ENCODE measurements at regions not wholly inside any gene's neighbourhood (a gene's known extent, or its start where the extent isn't known, plus 50 kb on each side); places are given as distances from the start of the nearest gene placed in this dataset.

DNA sequence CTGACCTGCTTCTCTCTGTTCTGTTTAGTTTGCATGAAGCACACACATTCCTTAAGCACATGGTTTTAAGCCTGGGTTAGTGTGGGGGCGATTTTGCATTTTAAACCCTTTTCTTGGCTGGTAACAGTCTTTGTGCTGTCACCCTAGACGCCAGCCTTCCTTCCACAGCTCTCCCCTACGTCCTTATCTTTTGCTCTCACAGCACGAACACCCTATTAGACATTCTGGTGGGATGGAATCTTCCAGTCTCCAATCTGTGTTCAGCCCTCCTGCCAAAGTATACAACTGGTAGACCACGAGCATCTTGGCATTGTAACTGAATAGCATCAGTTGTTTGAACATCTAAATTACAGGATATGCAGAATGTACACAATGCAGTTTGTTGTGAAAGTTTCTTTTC lies 316.9 kb upstream of the IRX2 start:
- TF ChIP-seq, protein P1, sequence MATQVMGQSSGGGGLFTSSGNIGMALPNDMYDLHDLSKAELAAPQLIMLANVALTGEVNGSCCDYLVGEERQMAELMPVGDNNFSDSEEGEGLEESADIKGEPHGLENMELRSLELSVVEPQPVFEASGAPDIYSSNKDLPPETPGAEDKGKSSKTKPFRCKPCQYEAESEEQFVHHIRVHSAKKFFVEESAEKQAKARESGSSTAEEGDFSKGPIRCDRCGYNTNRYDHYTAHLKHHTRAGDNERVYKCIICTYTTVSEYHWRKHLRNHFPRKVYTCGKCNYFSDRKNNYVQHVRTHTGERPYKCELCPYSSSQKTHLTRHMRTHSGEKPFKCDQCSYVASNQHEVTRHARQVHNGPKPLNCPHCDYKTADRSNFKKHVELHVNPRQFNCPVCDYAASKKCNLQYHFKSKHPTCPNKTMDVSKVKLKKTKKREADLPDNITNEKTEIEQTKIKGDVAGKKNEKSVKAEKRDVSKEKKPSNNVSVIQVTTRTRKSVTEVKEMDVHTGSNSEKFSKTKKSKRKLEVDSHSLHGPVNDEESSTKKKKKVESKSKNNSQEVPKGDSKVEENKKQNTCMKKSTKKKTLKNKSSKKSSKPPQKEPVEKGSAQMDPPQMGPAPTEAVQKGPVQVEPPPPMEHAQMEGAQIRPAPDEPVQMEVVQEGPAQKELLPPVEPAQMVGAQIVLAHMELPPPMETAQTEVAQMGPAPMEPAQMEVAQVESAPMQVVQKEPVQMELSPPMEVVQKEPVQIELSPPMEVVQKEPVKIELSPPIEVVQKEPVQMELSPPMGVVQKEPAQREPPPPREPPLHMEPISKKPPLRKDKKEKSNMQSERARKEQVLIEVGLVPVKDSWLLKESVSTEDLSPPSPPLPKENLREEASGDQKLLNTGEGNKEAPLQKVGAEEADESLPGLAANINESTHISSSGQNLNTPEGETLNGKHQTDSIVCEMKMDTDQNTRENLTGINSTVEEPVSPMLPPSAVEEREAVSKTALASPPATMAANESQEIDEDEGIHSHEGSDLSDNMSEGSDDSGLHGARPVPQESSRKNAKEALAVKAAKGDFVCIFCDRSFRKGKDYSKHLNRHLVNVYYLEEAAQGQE (IDR thresholded peaks at IDR 0.05; ENCODE audit: low read depth, low read length): no peak
- no peak for TF ChIP-seq POLR2A (IDR thresholded peaks at IDR 0.05; ENCODE audit: low read depth, low read length)
